DOHH2 (cell line): ENCODE measurements at regions not wholly inside any gene's neighbourhood (a gene's known extent, or its start where the extent isn't known, plus 50 kb on each side); places are given as distances from the start of the nearest gene placed in this dataset.

ENCODE experiments used
- CTCF ChIP-seq: fragments of 200-600 bp; sonication (generic); IDR thresholded peaks from one replicate; pipeline ENCODE4 v1.5.1; 2014; ENCODE audit warnings: antibody characterized with exemption, mild to moderate bottlenecking, low read depth, low read length; ENCODE audit not compliant: poor library complexity, severe bottlenecking
- EZH2phosphoT487 ChIP-seq: fragments of 200-600 bp; sonication (generic); IDR thresholded peaks from 2 replicates; pipeline ENCODE4 v1.6.1; 2017; ENCODE audit warnings: borderline replicate concordance, mild to moderate bottlenecking, antibody characterized with exemption, low read length, moderate library complexity, mixed read lengths

GRCh38 chr1:229192853-229193252 lies 78.1 kb upstream of the RAB4A start:
- no peak for TF ChIP-seq CTCF
- no peak for TF ChIP-seq EZH2phosphoT487
